Right lobe of liver (tissue), 6 donors: ENCODE measurements at regions not wholly inside any gene's neighbourhood (a gene's known extent, or its start where the extent isn't known, plus 50 kb on each side); places are given as distances from the start of the nearest gene placed in this dataset.
A peak's percentile ranks its signal among the peaks of the same experiment; 100 is the strongest.
"Not testable (repeated sequence)": the region's sequence is repeated elsewhere in the genome, so short reads cannot be mapped to it uniquely, and the experiment has no call there.

Source experiments
- ATAC-seq, 4 donors: fragments of 200-7000 bp; cut with Tn5 transposase; one replicate each; pipeline ENCODE4 v1.9.1; 2020; ENCODE audit warnings: mild to moderate bottlenecking in 4 of 4, moderate library complexity in 4 of 4
- DNase-seq, 3 donors: peaks; one replicate each; pipeline ENCODE4 v3.0.0-alpha.2; 2020
- H3K27ac ChIP-seq, 3 donors: fragments of 200-600 bp; one replicate each; pipeline ENCODE4 v1.8.0; 2022
- H3K27me3 ChIP-seq, 2 donors: fragments of 200-600 bp; one replicate each; pipeline ENCODE4 v1.8.0; 2022
- H3K36me3 ChIP-seq, 4 donors: fragments of 200-600 bp; sonication (generic) in 1 of 4; one replicate each; pipeline versions ENCODE4 v1.5.1 to v1.8.0; 2017 to 2022; ENCODE audit warnings: control low read depth in 1 of 4
- H3K4me1 ChIP-seq, 4 donors: fragments of 200-600 bp; sonication (generic) in 1 of 4; one replicate each; pipeline versions ENCODE4 v1.5.1 to v1.8.0; 2017 to 2022; ENCODE audit warnings: control low read depth in 1 of 4
- H3K4me3 ChIP-seq, 3 donors: fragments of 200-600 bp; one replicate each; pipeline ENCODE4 v1.8.0; 2022
- H3K9me3 ChIP-seq, 4 donors: fragments of 200-600 bp; sonication (generic) in 1 of 4; one replicate each; pipeline versions ENCODE4 v1.5.1 to v1.8.0; 2017 to 2022; ENCODE audit warnings: control low read depth in 1 of 4
- CTCF ChIP-seq, 4 donors: fragments of 200-600 bp in 3 of 4; fragments of 450-650 bp in 1 of 4; IDR thresholded peaks; one replicate each; pipeline versions ENCODE4 v1.5.1 to v1.8.0; 2016 to 2022; ENCODE audit warnings: antibody characterized with exemption in 4 of 4, mild to moderate bottlenecking in 2 of 4
- POLR2A ChIP-seq: fragments of 450-650 bp; IDR thresholded peaks from one replicate; pipeline ENCODE4 v1.6.1; 2017; ENCODE audit warnings: antibody characterized with exemption, mild to moderate bottlenecking
- WGBS: methylation state at CpG from one replicate; pipeline ENCODE4 v1.1.6; 2018; ENCODE audit warnings: low coverage, low lambda C conversion rate; ENCODE audit not compliant: insufficient coverage; ENCODE audit errors: missing lambda C conversion rate; 5-methylcytosine and 5-hydroxymethylcytosine counted together
- intact Hi-C, 2 donors: fragments of 100-400 bp; cut with DNase I; formaldehyde crosslinking; loops; one replicate each; pipeline versions ENCODE4 v1.11.2 to v1.14.1; 2022
- donor health status: DM: no; HTN: yes; CAD: no.
- donor health status: DM: no; HTN: no; CAD: no.
- donor health status: DM: no; HTN: no; CAD: no.
- donor health status: DM: no; HTN: yes; CAD: no.
- donor health status: DM: no; HTN: yes; CAD: no.

- H3K27me3 ChIP-seq, result no peaks in the 10 kb centered on the region
- no peak overlapping the region for H3K4me3 ChIP-seq
- intact Hi-C loops, result no loop called here
- no peak for TF ChIP-seq POLR2A
- no peak for TF ChIP-seq CTCF (IDR thresholded peaks at IDR 0.05)
- WGBS, result 72% methylated on average over 2 of the region's 2 CpGs
- no peaks in the 10 kb centered on the region for H3K9me3 ChIP-seq
- no peaks in the 10 kb centered on the region for H3K36me3 ChIP-seq
- no peaks in the 10 kb centered on the region for H3K4me1 ChIP-seq
- ATAC-seq (no peak), DNase-seq (no peak)
- no peak overlapping the region for H3K27ac ChIP-seq
These were observed 469.9 kb downstream of the GUCY1A2 start for GRCh38 chr11:106548406-106548805.

GRCh38 chr11:106551744-106552673, 466.3 kb downstream of the GUCY1A2 start:
- DNase-seq (peak in 1 of 3 donors; percentile 39), ATAC-seq (peak in 1 of 4 donors; percentile 48)
- 85% methylated on average over 3 of the region's 13 CpGs for whole genome bisulfite sequencing
- no peak overlapping the region for H3K4me3 ChIP-seq
- intact Hi-C loops, result no loop called here
- H3K4me1 ChIP-seq, result no peaks in the 10 kb centered on the region
- TF ChIP-seq CTCF (IDR thresholded peaks at IDR 0.05) (no peak), POLR2A (no peak)
- H3K27me3 ChIP-seq, result no peaks in the 10 kb centered on the region
- no peaks in the 10 kb centered on the region for H3K36me3 ChIP-seq
- no peaks in the 10 kb centered on the region for H3K9me3 ChIP-seq
- no peak overlapping the region for H3K27ac ChIP-seq

- DNase-seq, result no peak
- 52% methylated on average over 4 of the region's 6 CpGs for WGBS
- H3K4me3 ChIP-seq, result no peak overlapping the region
These were observed 465.5 kb downstream of the GUCY1A2 start for GRCh38 chr11:106552694-106553203.

GRCh38 chr11:106553304-106553703, 465.0 kb downstream of the GUCY1A2 start:
- H3K9me3 ChIP-seq, result no peaks in the 10 kb centered on the region
- ATAC-seq (no peak), DNase-seq (peak in 1 of 3 donors; percentile 35)
- no peak overlapping the region for H3K27ac ChIP-seq
- no peak for TF ChIP-seq POLR2A
- no peak for TF ChIP-seq CTCF (IDR thresholded peaks at IDR 0.05)
- WGBS, result 73% methylated on average over 2 of the region's 6 CpGs
- no peaks in the 10 kb centered on the region for H3K27me3 ChIP-seq
- no peaks in the 10 kb centered on the region for H3K36me3 ChIP-seq
- intact Hi-C loops, result no loop called here
- H3K4me1 ChIP-seq, result no peaks in the 10 kb centered on the region
- no peak overlapping the region for H3K4me3 ChIP-seq

More at GRCh38 chr11:106552694-106553203, 465.5 kb downstream of the GUCY1A2 start:
- Histone ChIP-seq H3K27me3 (no peaks in the 10 kb centered on the region), H3K9me3 (no peaks in the 10 kb centered on the region), H3K36me3 (no peaks in the 10 kb centered on the region), H3K27ac (no peak overlapping the region), H3K4me1 (no peaks in the 10 kb centered on the region)
- TF ChIP-seq CTCF (IDR thresholded peaks at IDR 0.05) (no peak), POLR2A (no peak)
- intact Hi-C loops, result no loop called here
- ATAC-seq, result no peak

- not testable (repeated sequence) for ATAC-seq
- WGBS, result 75% methylated on average over 8 of the region's 13 CpGs
These were observed 462.6 kb downstream of the GUCY1A2 start for GRCh38 chr11:106555566-106556250.

More at GRCh38 chr11:106555566-106556250, 462.6 kb downstream of the GUCY1A2 start:
- H3K27ac ChIP-seq, H3K4me3 ChIP-seq, DNase-seq, H3K4me1 ChIP-seq, intact Hi-C loops, H3K9me3 ChIP-seq, H3K27me3 ChIP-seq, H3K36me3 ChIP-seq: not testable (repeated sequence)
